ENCODE measurements at regions not wholly inside any gene's neighbourhood (a gene's known extent, or its start where the extent isn't known, plus 50 kb on each side); places are given as distances from the start of the nearest gene placed in this dataset.

GRCh38 chr13:34030782-34031181 is 212.8 kb downstream of the RFC3 start:
- no peak overlapping the region for H3K4me3 ChIP-seq (ENCODE audit: low read length)
- H3K4me1 ChIP-seq (ENCODE audit: control insufficient read depth, insufficient read depth, low read length): peaks cover 10% of the 10 kb centered on the region
- no peaks in the 10 kb centered on the region for H3K36me3 ChIP-seq (ENCODE audit: insufficient read depth, low read length)

GRCh38 chr13:34031610-34032009 is 213.7 kb downstream of the RFC3 start:
- Histone ChIP-seq H3K27me3 (ENCODE audit: control insufficient read depth, insufficient read depth, low read length) (no peaks in the 10 kb centered on the region), H3K4me3 (ENCODE audit: low read length) (no peak overlapping the region), H3K4me1 (ENCODE audit: control insufficient read depth, insufficient read depth, low read length) (peaks cover 3% of the 10 kb centered on the region), H3K36me3 (ENCODE audit: insufficient read depth, low read length) (no peaks in the 10 kb centered on the region), H3K9ac (ENCODE audit: low read depth, low read length) (no peak overlapping the region), H3K4me2 (ENCODE audit: low read length) (no peak overlapping the region), H3K9me3 (replicated peaks; ENCODE audit: low read length) (peaks cover 4% of the 10 kb centered on the region)

More at GRCh38 chr13:34030782-34031181, 212.8 kb downstream of the RFC3 start:
- H3K27me3 ChIP-seq (ENCODE audit: control insufficient read depth, insufficient read depth, low read length): no peaks in the 10 kb centered on the region
- no peak overlapping the region for H3K4me2 ChIP-seq (ENCODE audit: low read length)
- peaks cover 4% of the 10 kb centered on the region for H3K9me3 ChIP-seq (replicated peaks; ENCODE audit: low read length)
- H3K9ac ChIP-seq (ENCODE audit: low read depth, low read length): no peak overlapping the region

GRCh38 chr13:34034411-34034810 is 216.5 kb downstream of the RFC3 start:
- peaks cover 7% of the 10 kb centered on the region for H3K4me1 ChIP-seq (ENCODE audit: control insufficient read depth, insufficient read depth, low read length)
- no peak overlapping the region for H3K9ac ChIP-seq (ENCODE audit: low read depth, low read length)
- no peak overlapping the region for H3K4me3 ChIP-seq (ENCODE audit: low read length)
- peaks cover 4% of the 10 kb centered on the region for H3K9me3 ChIP-seq (replicated peaks; ENCODE audit: low read length)
- H3K4me2 ChIP-seq (ENCODE audit: low read length): no peak overlapping the region
- H3K36me3 ChIP-seq (ENCODE audit: insufficient read depth, low read length): no peaks in the 10 kb centered on the region
- no peaks in the 10 kb centered on the region for H3K27me3 ChIP-seq (ENCODE audit: control insufficient read depth, insufficient read depth, low read length)

- peaks cover 4% of the 10 kb centered on the region for H3K9me3 ChIP-seq (replicated peaks; ENCODE audit: low read length)
- no peak overlapping the region for H3K4me2 ChIP-seq (ENCODE audit: low read length)
- H3K36me3 ChIP-seq (ENCODE audit: insufficient read depth, low read length): no peaks in the 10 kb centered on the region
- H3K9ac ChIP-seq (ENCODE audit: low read depth, low read length): no peak overlapping the region
- H3K4me1 ChIP-seq (ENCODE audit: control insufficient read depth, insufficient read depth, low read length): peaks cover 7% of the 10 kb centered on the region
- no peak overlapping the region for H3K4me3 ChIP-seq (ENCODE audit: low read length)
- no peaks in the 10 kb centered on the region for H3K27me3 ChIP-seq (ENCODE audit: control insufficient read depth, insufficient read depth, low read length)
These were observed 217.2 kb downstream of the RFC3 start for GRCh38 chr13:34035178-34035577.

- no peak overlapping the region for H3K4me3 ChIP-seq (ENCODE audit: low read length)
- H3K9ac ChIP-seq (ENCODE audit: low read depth, low read length): no peak overlapping the region
- no peaks in the 10 kb centered on the region for H3K27me3 ChIP-seq (ENCODE audit: control insufficient read depth, insufficient read depth, low read length)
- H3K9me3 ChIP-seq (replicated peaks; ENCODE audit: low read length): peaks cover 4% of the 10 kb centered on the region
- H3K4me1 ChIP-seq (ENCODE audit: control insufficient read depth, insufficient read depth, low read length): peaks cover 3% of the 10 kb centered on the region
- H3K4me2 ChIP-seq (ENCODE audit: low read length): no peak overlapping the region
- no peaks in the 10 kb centered on the region for H3K36me3 ChIP-seq (ENCODE audit: insufficient read depth, low read length)
These were observed 217.9 kb downstream of the RFC3 start for GRCh38 chr13:34035676-34036325.

- Histone ChIP-seq H3K4me2 (ENCODE audit: low read length) (no peak overlapping the region), H3K27me3 (ENCODE audit: control insufficient read depth, insufficient read depth, low read length) (no peaks in the 10 kb centered on the region)
These were observed 219.9 kb downstream of the RFC3 start for GRCh38 chr13:34037636-34038540.

GRCh38 chr13:34038541-34039068 is 220.7 kb downstream of the RFC3 start:
- peaks cover 3% of the 10 kb centered on the region for H3K4me1 ChIP-seq (ENCODE audit: control insufficient read depth, insufficient read depth, low read length)
- no peaks in the 10 kb centered on the region for H3K27me3 ChIP-seq (ENCODE audit: control insufficient read depth, insufficient read depth, low read length)
- H3K36me3 ChIP-seq (ENCODE audit: insufficient read depth, low read length): no peaks in the 10 kb centered on the region
- H3K4me2 ChIP-seq (ENCODE audit: low read length): no peak overlapping the region
- H3K9me3 ChIP-seq (replicated peaks; ENCODE audit: low read length): peaks cover 4% of the 10 kb centered on the region
- no peak overlapping the region for H3K9ac ChIP-seq (ENCODE audit: low read depth, low read length)
- no peak overlapping the region for H3K4me3 ChIP-seq (ENCODE audit: low read length)

More at GRCh38 chr13:34037636-34038540, 219.9 kb downstream of the RFC3 start:
- Histone ChIP-seq H3K9ac (ENCODE audit: low read depth, low read length) (no peak overlapping the region), H3K9me3 (replicated peaks; ENCODE audit: low read length) (peaks cover 4% of the 10 kb centered on the region), H3K4me1 (ENCODE audit: control insufficient read depth, insufficient read depth, low read length) (peaks cover 3% of the 10 kb centered on the region), H3K36me3 (ENCODE audit: insufficient read depth, low read length) (no peaks in the 10 kb centered on the region), H3K4me3 (ENCODE audit: low read length) (no peak overlapping the region)

GRCh38 chr13:34039678-34040077 is 221.7 kb downstream of the RFC3 start:
- no peak overlapping the region for H3K9ac ChIP-seq (ENCODE audit: low read depth, low read length)

GRCh38 chr13:34040863-34041262 is 222.9 kb downstream of the RFC3 start:
- Histone ChIP-seq H3K4me1 (ENCODE audit: control insufficient read depth, insufficient read depth, low read length) (peaks cover 13% of the 10 kb centered on the region), H3K4me3 (ENCODE audit: low read length) (no peak overlapping the region), H3K27me3 (ENCODE audit: control insufficient read depth, insufficient read depth, low read length) (no peaks in the 10 kb centered on the region), H3K9ac (ENCODE audit: low read depth, low read length) (no peak overlapping the region), H3K9me3 (replicated peaks; ENCODE audit: low read length) (no peaks in the 10 kb centered on the region), H3K36me3 (ENCODE audit: insufficient read depth, low read length) (no peaks in the 10 kb centered on the region), H3K4me2 (ENCODE audit: low read length) (no peak overlapping the region)

More at GRCh38 chr13:34039678-34040077, 221.7 kb downstream of the RFC3 start:
- no peaks in the 10 kb centered on the region for H3K27me3 ChIP-seq (ENCODE audit: control insufficient read depth, insufficient read depth, low read length)
- H3K9me3 ChIP-seq (replicated peaks; ENCODE audit: low read length): peaks cover 4% of the 10 kb centered on the region
- H3K4me2 ChIP-seq (ENCODE audit: low read length): no peak overlapping the region
- no peak overlapping the region for H3K4me3 ChIP-seq (ENCODE audit: low read length)
- peaks cover 9% of the 10 kb centered on the region for H3K4me1 ChIP-seq (ENCODE audit: control insufficient read depth, insufficient read depth, low read length)
- H3K36me3 ChIP-seq (ENCODE audit: insufficient read depth, low read length): no peaks in the 10 kb centered on the region

GRCh38 chr13:34044041-34044440 is 226.1 kb downstream of the RFC3 start:
- Histone ChIP-seq H3K9ac (ENCODE audit: low read depth, low read length) (no peak overlapping the region), H3K4me3 (ENCODE audit: low read length) (no peak overlapping the region)

GRCh38 chr13:34044660-34045080 is 226.7 kb downstream of the RFC3 start:
- Histone ChIP-seq H3K36me3 (ENCODE audit: insufficient read depth, low read length) (no peaks in the 10 kb centered on the region), H3K4me2 (ENCODE audit: low read length) (no peak overlapping the region), H3K4me1 (ENCODE audit: control insufficient read depth, insufficient read depth, low read length) (peaks cover 10% of the 10 kb centered on the region), H3K27me3 (ENCODE audit: control insufficient read depth, insufficient read depth, low read length) (no peaks in the 10 kb centered on the region), H3K4me3 (ENCODE audit: low read length) (no peak overlapping the region), H3K9me3 (replicated peaks; ENCODE audit: low read length) (no peaks in the 10 kb centered on the region), H3K9ac (ENCODE audit: low read depth, low read length) (no peak overlapping the region)

More at GRCh38 chr13:34044041-34044440, 226.1 kb downstream of the RFC3 start:
- Histone ChIP-seq H3K9me3 (replicated peaks; ENCODE audit: low read length) (no peaks in the 10 kb centered on the region), H3K4me2 (ENCODE audit: low read length) (no peak overlapping the region), H3K27me3 (ENCODE audit: control insufficient read depth, insufficient read depth, low read length) (no peaks in the 10 kb centered on the region), H3K4me1 (ENCODE audit: control insufficient read depth, insufficient read depth, low read length) (peaks cover 10% of the 10 kb centered on the region), H3K36me3 (ENCODE audit: insufficient read depth, low read length) (no peaks in the 10 kb centered on the region)

All from skeletal muscle satellite cell (primary cell).